DOHH2 (cell line): ENCODE measurements at regions not wholly inside any gene's neighbourhood (a gene's known extent, or its start where the extent isn't known, plus 50 kb on each side); places are given as distances from the start of the nearest gene placed in this dataset.

Source experiments
- H3F3A ChIP-seq: fragments of 200-600 bp; sonication (generic), shearing (Covaris generic); 2 replicates; pipeline ENCODE4 v1.6.0; 2016; ENCODE audit warnings: antibody characterized with exemption, mild to moderate bottlenecking; ENCODE audit not compliant: control insufficient read depth, insufficient read depth
- H3K27ac ChIP-seq: fragments of 200-600 bp; sonication (generic); 2 replicates; pipeline ENCODE4 v1.5.1; 2014; ENCODE audit warnings: low read depth, mild to moderate bottlenecking, low read length, moderate library complexity
- H3K27me3 ChIP-seq: fragments of 200-600 bp; sonication (generic); 2 replicates; pipeline ENCODE4 v1.6.1; 2014; ENCODE audit warnings: mild to moderate bottlenecking, low read length, mixed read lengths; ENCODE audit not compliant: control insufficient read depth
- H3K36me3 ChIP-seq: fragments of 200-600 bp; sonication (generic); 2 replicates; pipeline ENCODE4 v1.6.1; 2014; ENCODE audit warnings: mild to moderate bottlenecking, low read length, moderate library complexity, mixed read lengths; ENCODE audit not compliant: control insufficient read depth
- H3K4me1 ChIP-seq: fragments of 200-600 bp; sonication (generic); 2 replicates; pipeline ENCODE4 v1.6.1; 2014; ENCODE audit warnings: mild to moderate bottlenecking, low read length, mixed read lengths; ENCODE audit not compliant: control insufficient read depth
- H3K4me2 ChIP-seq: fragments of 200-600 bp; sonication (generic); 2 replicates; pipeline ENCODE4 v1.6.0; 2014; ENCODE audit warnings: mild to moderate bottlenecking, low read length, moderate library complexity
- H3K4me3 ChIP-seq: fragments of 200-600 bp; sonication (generic); 2 replicates; pipeline ENCODE4 v1.5.1; 2014; ENCODE audit warnings: mild to moderate bottlenecking, low read length, mixed read lengths
- H3K79me2 ChIP-seq: fragments of 200-600 bp; sonication (generic); 2 replicates; pipeline ENCODE4 v1.6.1; 2014; ENCODE audit warnings: mild to moderate bottlenecking, low read length, mixed read lengths; ENCODE audit not compliant: control insufficient read depth
- H3K9me2 ChIP-seq: fragments of 200-600 bp; sonication (generic); replicated peaks from 2 replicates; pipeline ENCODE4 v1.6.1; 2014; ENCODE audit warnings: mild to moderate bottlenecking, low read length, mixed read lengths; ENCODE audit not compliant: control insufficient read depth
- H3K9me3 ChIP-seq: fragments of 200-600 bp; sonication (generic); 2 replicates; pipeline ENCODE4 v1.6.1; 2014; ENCODE audit warnings: antibody characterized with exemption, low read length, mixed read lengths; ENCODE audit not compliant: control insufficient read depth, insufficient read depth
- H4K20me1 ChIP-seq: fragments of 200-600 bp; sonication (generic); 2 replicates; pipeline ENCODE4 v1.6.0; 2014; ENCODE audit warnings: low read depth, mild to moderate bottlenecking, antibody characterized with exemption, low read length, moderate library complexity; ENCODE audit not compliant: control insufficient read depth, insufficient read depth
- EZH2phosphoT487 ChIP-seq: fragments of 200-600 bp; sonication (generic); IDR thresholded peaks from 2 replicates; pipeline ENCODE4 v1.6.1; 2017; ENCODE audit warnings: borderline replicate concordance, mild to moderate bottlenecking, antibody characterized with exemption, low read length, moderate library complexity, mixed read lengths
- TF ChIP-seq, protein P1 (sequence below): fragments of 200-600 bp; sonication (generic); IDR thresholded peaks from one replicate; pipeline ENCODE4 v1.5.1; 2014; ENCODE audit warnings: antibody characterized with exemption, mild to moderate bottlenecking, low read depth, low read length; ENCODE audit not compliant: poor library complexity, severe bottlenecking

DNA sequence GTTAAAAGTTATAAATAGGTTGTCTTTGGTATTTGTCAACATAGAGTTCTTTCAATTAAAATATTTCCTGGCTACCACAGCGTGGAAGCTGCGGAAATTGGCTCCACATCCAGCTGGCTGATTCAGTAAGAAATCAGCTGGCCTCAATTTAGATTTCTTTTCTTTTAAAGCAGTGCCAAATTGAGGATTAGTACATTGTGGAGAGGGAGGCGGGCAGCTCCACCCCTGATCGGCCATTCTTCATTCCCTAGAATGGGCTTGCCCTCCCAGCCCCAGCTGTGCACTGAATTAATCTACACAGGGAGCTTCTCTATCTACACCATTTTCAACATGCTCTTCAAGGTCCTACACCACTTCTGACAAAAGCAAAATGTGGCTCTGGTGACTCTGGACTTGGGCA, 624.8 kb downstream of the DACH1 start:
- no peaks in the 10 kb centered on the region for H3F3A ChIP-seq

GRCh38 chr13:71240911-71241310, 626.1 kb downstream of the DACH1 start:
- Histone ChIP-seq H3K4me3 (no peak overlapping the region), H3F3A (no peaks in the 10 kb centered on the region), H3K27ac (no peak overlapping the region), H3K9me2 (no peaks in the 10 kb centered on the region; the same call in 1 of the 2 replicates), H3K9me3 (no peaks in the 10 kb centered on the region), H3K36me3 (no peaks in the 10 kb centered on the region), H3K27me3 (no peaks in the 10 kb centered on the region), H3K4me1 (no peaks in the 10 kb centered on the region), H3K4me2 (no peak overlapping the region), H3K79me2 (no peaks in the 10 kb centered on the region), H4K20me1 (no peaks in the 10 kb centered on the region)
- no peak for TF ChIP-seq EZH2phosphoT487
- TF ChIP-seq, protein P1, sequence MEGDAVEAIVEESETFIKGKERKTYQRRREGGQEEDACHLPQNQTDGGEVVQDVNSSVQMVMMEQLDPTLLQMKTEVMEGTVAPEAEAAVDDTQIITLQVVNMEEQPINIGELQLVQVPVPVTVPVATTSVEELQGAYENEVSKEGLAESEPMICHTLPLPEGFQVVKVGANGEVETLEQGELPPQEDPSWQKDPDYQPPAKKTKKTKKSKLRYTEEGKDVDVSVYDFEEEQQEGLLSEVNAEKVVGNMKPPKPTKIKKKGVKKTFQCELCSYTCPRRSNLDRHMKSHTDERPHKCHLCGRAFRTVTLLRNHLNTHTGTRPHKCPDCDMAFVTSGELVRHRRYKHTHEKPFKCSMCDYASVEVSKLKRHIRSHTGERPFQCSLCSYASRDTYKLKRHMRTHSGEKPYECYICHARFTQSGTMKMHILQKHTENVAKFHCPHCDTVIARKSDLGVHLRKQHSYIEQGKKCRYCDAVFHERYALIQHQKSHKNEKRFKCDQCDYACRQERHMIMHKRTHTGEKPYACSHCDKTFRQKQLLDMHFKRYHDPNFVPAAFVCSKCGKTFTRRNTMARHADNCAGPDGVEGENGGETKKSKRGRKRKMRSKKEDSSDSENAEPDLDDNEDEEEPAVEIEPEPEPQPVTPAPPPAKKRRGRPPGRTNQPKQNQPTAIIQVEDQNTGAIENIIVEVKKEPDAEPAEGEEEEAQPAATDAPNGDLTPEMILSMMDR = no peak

More for the DNA sequence above, 624.8 kb downstream of the DACH1 start:
- Histone ChIP-seq H3K4me2 (no peak overlapping the region), H3K9me3 (no peaks in the 10 kb centered on the region), H3K9me2 (no peaks in the 10 kb centered on the region), H3K79me2 (no peaks in the 10 kb centered on the region), H3K27me3 (no peaks in the 10 kb centered on the region), H4K20me1 (no peaks in the 10 kb centered on the region), H3K36me3 (no peaks in the 10 kb centered on the region), H3K4me3 (no peak overlapping the region), H3K27ac (no peak overlapping the region), H3K4me1 (no peaks in the 10 kb centered on the region)
- TF ChIP-seq, protein P1 = no peak
- no peak for TF ChIP-seq EZH2phosphoT487

GRCh38 chr13:71237332-71237731, 629.7 kb downstream of the DACH1 start:
- Histone ChIP-seq H3K9me2 (no peaks in the 10 kb centered on the region; the same call in 1 of the 2 replicates), H3K79me2 (no peaks in the 10 kb centered on the region), H3K4me1 (no peaks in the 10 kb centered on the region), H3K27ac (no peak overlapping the region), H3F3A (no peaks in the 10 kb centered on the region), H3K27me3 (no peaks in the 10 kb centered on the region), H3K4me3 (no peak overlapping the region), H3K9me3 (no peaks in the 10 kb centered on the region), H3K4me2 (no peak overlapping the region), H4K20me1 (no peaks in the 10 kb centered on the region), H3K36me3 (no peaks in the 10 kb centered on the region)
- TF ChIP-seq, protein P1 = no peak
- TF ChIP-seq EZH2phosphoT487 = no peak
